K562 (cell line): ENCODE measurements at regions not wholly inside any gene's neighbourhood (a gene's known extent, or its start where the extent isn't known, plus 50 kb on each side); places are given as distances from the start of the nearest gene placed in this dataset.
A peak's percentile ranks its signal among the peaks of the same experiment; 100 is the strongest.

ENCODE experiments used
- AFF4 ChIP-seq: sonication (generic); formaldehyde crosslinking; IDR thresholded peaks from 2 replicates; pipeline ENCODE4 v1.8.0; 2023; ENCODE audit warnings: mild to moderate bottlenecking, missing genetic modification reagents
- ATF7 ChIP-seq: fragments of 450-650 bp; IDR thresholded peaks from 2 replicates; pipeline ENCODE4 v1.7.1; 2014; ENCODE audit warnings: mild to moderate bottlenecking, moderate library complexity
- CHD1 ChIP-seq: fragments of 200-600 bp; sonication (generic); IDR thresholded peaks from one replicate; pipeline ENCODE4 v1.6.1; 2012; ENCODE audit warnings: mild to moderate bottlenecking, moderate library complexity, low read length, inconsistent platforms
- GABPA ChIP-seq: fragments of 200-800 bp; sonication (Bioruptor generic); conservative IDR thresholded peaks from 2 replicates; pipeline ENCODE4 v1.6.1; 2016; ENCODE audit warnings: low read depth, missing genetic modification characterization, missing compliant biosample characterization
- KDM5B ChIP-seq: fragments of 200-600 bp; sonication (generic); IDR thresholded peaks from 2 replicates; pipeline ENCODE4 v1.6.1; 2012; ENCODE audit warnings: low read depth, mild to moderate bottlenecking, moderate library complexity, low read length, control low read depth, inconsistent platforms; ENCODE audit not compliant: insufficient replicate concordance
- KLF10 ChIP-seq: fragments of 250-450 bp; sonication (Bioruptor Pico); IDR thresholded peaks from 2 replicates; pipeline ENCODE4 v1.6.1; 2021; ENCODE audit warnings: matching md5 sums
- LARP7 ChIP-seq: fragments of 450-650 bp; IDR thresholded peaks from 2 replicates; pipeline ENCODE4 v1.6.1; 2016
- MBD1 ChIP-seq: fragments of 250-450 bp; sonication (Bioruptor Pico); IDR thresholded peaks from 2 replicates; pipeline ENCODE4 v1.8.0; 2022; ENCODE audit warnings: inconsistent platforms
- NCOA2 ChIP-seq, 2 experiments: fragments of 450-650 bp; IDR thresholded peaks; 2 replicates each; pipeline ENCODE4 v1.6.1; 2018; ENCODE audit warnings: mild to moderate bottlenecking in 2 of 2, moderate library complexity in 1 of 2; ENCODE audit not compliant: partially characterized antibody in 2 of 2
- NFE2 ChIP-seq: IDR thresholded peaks from 2 replicates; pipeline ENCODE4 v1.6.1; 2014; ENCODE audit warnings: antibody characterized with exemption, low read depth
- POLR2AphosphoS5 ChIP-seq: IDR thresholded peaks from 2 replicates; pipeline ENCODE4 v1.6.1; 2011; ENCODE audit warnings: mild to moderate bottlenecking, low read depth, low read length, moderate library complexity; ENCODE audit not compliant: control insufficient read depth, insufficient read depth
- SNIP1 ChIP-seq: fragments of 450-650 bp; IDR thresholded peaks from 2 replicates; pipeline ENCODE4 v1.7.1; 2017; ENCODE audit warnings: low read depth, mild to moderate bottlenecking
- SRSF7 ChIP-seq: fragments of 200-400 bp; formaldehyde crosslinking; optimal IDR thresholded peaks from 2 replicates; pipeline ENCODE3; 2017; ENCODE audit warnings: mild to moderate bottlenecking, low read depth, low read length
- ZBTB12 ChIP-seq: fragments of 250-450 bp; sonication (Bioruptor Pico); IDR thresholded peaks from 2 replicates; pipeline ENCODE4 v1.4.0; 2020
- ZFPM2 ChIP-seq: fragments of 250-450 bp; sonication (Bioruptor Pico); IDR thresholded peaks from 2 replicates; pipeline ENCODE4 v1.5.1; 2022; ENCODE audit warnings: mild to moderate bottlenecking
- ZFX ChIP-seq: sonication (generic); formaldehyde crosslinking; IDR thresholded peaks from 2 replicates; pipeline ENCODE4 v1.8.0; 2022; ENCODE audit warnings: mild to moderate bottlenecking, missing genetic modification reagents, moderate library complexity
- ZNF146 ChIP-seq: IDR thresholded peaks from one replicate; pipeline ENCODE4 v1.6.1; 2018; ENCODE audit warnings: missing compliant biosample characterization; ENCODE audit not compliant: unreplicated experiment
- ZNF3 ChIP-seq: fragments of 250-450 bp; sonication (Bioruptor Pico); IDR thresholded peaks from 2 replicates; pipeline ENCODE4 v1.5.0; 2021; ENCODE audit warnings: mild to moderate bottlenecking, moderate library complexity
- ZNF395 ChIP-seq: fragments of 200-800 bp; sonication (Bioruptor generic); IDR thresholded peaks from 2 replicates; pipeline ENCODE4 v1.6.1; 2017; ENCODE audit warnings: missing genetic modification characterization, missing compliant biosample characterization
- ZNF589 ChIP-seq: fragments of 200-800 bp; sonication (Bioruptor generic); IDR thresholded peaks from 2 replicates; pipeline ENCODE4 v1.6.1; 2016; ENCODE audit warnings: low read depth, missing genetic modification characterization, missing compliant biosample characterization

GRCh38 chr6:27091661-27092315, 155.7 kb upstream of the PRSS16 start (continued):
- TF ChIP-seq GABPA (tag) (0 out of 2 replicates have a peak, but pooled peaks have one; percentile 10), KLF10 (no peak), CHD1 (no peak), ZNF3 (CRISPR knock-in tag) (no peak), KDM5B (no peak), ZNF395 (CRISPR knock-in tag) (peak; percentile 92), NFE2 (no peak), AFF4 (CRISPR knock-in tag) (no peak), ZFX (CRISPR knock-in tag) (no peak), ZNF589 (CRISPR knock-in tag) (peak; percentile 78), SRSF7 (no peak), LARP7 (no peak), ATF7 (peak; percentile 78), POLR2AphosphoS5 (peak; percentile 42), ZNF146 (CRISPR knock-in tag) (no peak), MBD1 (CRISPR knock-in tag) (no peak), SNIP1 (no peak), ZBTB12 (CRISPR knock-in tag) (no peak), NCOA2 (IDR thresholded peaks at IDR 0.05; ENCODE audit: partially characterized antibody in 2 of 2) (peak in 1 of 2 experiments; percentile 72), ZFPM2 (CRISPR knock-in tag) (no peak)
